Suprapubic skin (tissue), 3 donors: ENCODE measurements at regions not wholly inside any gene's neighbourhood (a gene's known extent, or its start where the extent isn't known, plus 50 kb on each side); places are given as distances from the start of the nearest gene placed in this dataset.

ENCODE experiments used
- POLR2A ChIP-seq, 2 donors: fragments of 450-650 bp; IDR thresholded peaks; one replicate each; pipeline ENCODE4 v1.6.1; 2017; ENCODE audit warnings: antibody characterized with exemption in 2 of 2, mild to moderate bottlenecking in 2 of 2, moderate library complexity in 2 of 2
- TF ChIP-seq, protein P1 (sequence below), 2 donors: fragments of 200-600 bp in 1 of 2; fragments of 450-650 bp in 1 of 2; sonication (generic) in 1 of 2; IDR thresholded peaks; one replicate each; pipeline ENCODE4 v1.5.1; 2016 to 2019; ENCODE audit warnings: antibody characterized with exemption in 2 of 2, mild to moderate bottlenecking in 1 of 2, moderate library complexity in 1 of 2

DNA sequence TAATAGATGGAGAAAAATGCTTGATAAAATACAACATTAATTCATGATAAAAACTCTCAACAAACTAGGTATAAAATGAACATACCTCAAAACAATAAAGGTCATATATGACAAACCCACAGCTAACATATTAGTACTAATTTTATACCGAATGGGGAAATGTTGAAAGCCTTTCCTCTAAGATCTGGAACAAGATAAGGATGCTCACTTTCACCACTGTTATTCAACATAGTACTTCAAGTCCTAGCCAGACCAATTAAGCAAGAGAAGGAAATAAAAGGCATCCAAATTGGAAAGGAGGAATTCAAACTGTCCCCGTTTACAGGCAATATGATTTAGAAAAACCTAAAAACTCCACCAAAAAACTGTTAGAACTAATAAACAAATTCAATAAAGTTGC lies 61.5 kb upstream of the CTIF start:
- TF ChIP-seq POLR2A (IDR thresholded peaks at IDR 0.05): no peak
- TF ChIP-seq, protein P1, sequence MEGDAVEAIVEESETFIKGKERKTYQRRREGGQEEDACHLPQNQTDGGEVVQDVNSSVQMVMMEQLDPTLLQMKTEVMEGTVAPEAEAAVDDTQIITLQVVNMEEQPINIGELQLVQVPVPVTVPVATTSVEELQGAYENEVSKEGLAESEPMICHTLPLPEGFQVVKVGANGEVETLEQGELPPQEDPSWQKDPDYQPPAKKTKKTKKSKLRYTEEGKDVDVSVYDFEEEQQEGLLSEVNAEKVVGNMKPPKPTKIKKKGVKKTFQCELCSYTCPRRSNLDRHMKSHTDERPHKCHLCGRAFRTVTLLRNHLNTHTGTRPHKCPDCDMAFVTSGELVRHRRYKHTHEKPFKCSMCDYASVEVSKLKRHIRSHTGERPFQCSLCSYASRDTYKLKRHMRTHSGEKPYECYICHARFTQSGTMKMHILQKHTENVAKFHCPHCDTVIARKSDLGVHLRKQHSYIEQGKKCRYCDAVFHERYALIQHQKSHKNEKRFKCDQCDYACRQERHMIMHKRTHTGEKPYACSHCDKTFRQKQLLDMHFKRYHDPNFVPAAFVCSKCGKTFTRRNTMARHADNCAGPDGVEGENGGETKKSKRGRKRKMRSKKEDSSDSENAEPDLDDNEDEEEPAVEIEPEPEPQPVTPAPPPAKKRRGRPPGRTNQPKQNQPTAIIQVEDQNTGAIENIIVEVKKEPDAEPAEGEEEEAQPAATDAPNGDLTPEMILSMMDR (IDR thresholded peaks at IDR 0.05): no peak
